Thyroid gland (tissue), 4 donors: ENCODE measurements at regions not wholly inside any gene's neighbourhood (a gene's known extent, or its start where the extent isn't known, plus 50 kb on each side); places are given as distances from the start of the nearest gene placed in this dataset.

Experiments
- CTCF ChIP-seq, 6 experiments: fragments of 200-600 bp in 3 of 6; fragments of 450-650 bp in 3 of 6; sonication (generic) in 3 of 6; IDR thresholded peaks; one replicate each; pipeline ENCODE4 v1.5.1; 2016 to 2019; ENCODE audit warnings: antibody characterized with exemption in 6 of 6, mild to moderate bottlenecking in 2 of 6, inconsistent platforms in 1 of 6, moderate library complexity in 1 of 6
- POLR2A ChIP-seq, 2 donors: fragments of 450-650 bp; IDR thresholded peaks; one replicate each; pipeline ENCODE4 v1.6.1; 2017; ENCODE audit warnings: antibody characterized with exemption in 2 of 2, mild to moderate bottlenecking in 2 of 2, moderate library complexity in 1 of 2

GRCh38 chr4:173685165-173685830 is 155.3 kb upstream of the HAND2 start:
- TF ChIP-seq CTCF (IDR thresholded peaks at IDR 0.05), result no peak
- TF ChIP-seq POLR2A (IDR thresholded peaks at IDR 0.05), result no peak
